Gastrocnemius medialis (tissue), 4 donors: ENCODE measurements at regions not wholly inside any gene's neighbourhood (a gene's known extent, or its start where the extent isn't known, plus 50 kb on each side); places are given as distances from the start of the nearest gene placed in this dataset.

Experiments used
- CTCF ChIP-seq, 5 experiments: fragments of 450-650 bp in 3 of 5; fragments of 200-600 bp in 2 of 5; sonication (generic) in 2 of 5; IDR thresholded peaks in 4 of 5; conservative IDR thresholded peaks in 1 of 5; 1 replicate in 4 of 5; 2 replicates in 1 of 5; pipeline ENCODE4 v1.5.1; 2016 to 2019; ENCODE audit warnings: antibody characterized with exemption in 5 of 5, mild to moderate bottlenecking in 3 of 5, moderate library complexity in 3 of 5
- POLR2A ChIP-seq, 2 donors: fragments of 450-650 bp; IDR thresholded peaks; one replicate each; pipeline ENCODE4 v1.6.1; 2017; ENCODE audit warnings: antibody characterized with exemption in 2 of 2, mild to moderate bottlenecking in 2 of 2, moderate library complexity in 2 of 2

- TF ChIP-seq POLR2A (IDR thresholded peaks at IDR 0.05) = no peak
- TF ChIP-seq CTCF (IDR thresholded peaks at IDR 0.05 in 4 of 5, conservative IDR thresholded peaks at IDR 0.05 in 1 of 5) = no peak
These were observed 207.0 kb upstream of the COX10 start for GRCh38 chr17:13862346-13862745.
